Retinal pigment epithelial cell (primary cell): ENCODE measurements at regions not wholly inside any gene's neighbourhood (a gene's known extent, or its start where the extent isn't known, plus 50 kb on each side); places are given as distances from the start of the nearest gene placed in this dataset.

Source experiments
- DNase-seq: peaks from one replicate; pipeline ENCODE4 v3.0.0-alpha.2; 2010; ENCODE audit warnings: low read depth
- H3K4me3 ChIP-seq: 2 replicates; pipeline ENCODE4 v1.5.1; 2011; ENCODE audit warnings: mild to moderate bottlenecking, low read length, control low read depth, moderate library complexity
- CTCF ChIP-seq: conservative IDR thresholded peaks from 2 replicates; pipeline ENCODE4 v1.5.1; 2011; ENCODE audit warnings: low read depth, low read length, control low read depth, inconsistent platforms

- no peak for TF ChIP-seq CTCF
- DNase-seq: no peak
- H3K4me3 ChIP-seq: no peak overlapping the region
These were observed 89.0 kb upstream of the ARAP3 start for GRCh38 chr5:141771031-141771430.

GRCh38 chr5:141769671-141770070 is 87.6 kb upstream of the ARAP3 start:
- TF ChIP-seq CTCF: no peak
- no peak for DNase-seq
- no peak overlapping the region for H3K4me3 ChIP-seq

- DNase-seq: no peak
- H3K4me3 ChIP-seq: no peak overlapping the region
- TF ChIP-seq CTCF: no peak
These were observed 85.6 kb upstream of the ARAP3 start for GRCh38 chr5:141767671-141768070.

- DNase-seq: no peak
- TF ChIP-seq CTCF: no peak
- no peak overlapping the region for H3K4me3 ChIP-seq
These were observed 84.0 kb upstream of the ARAP3 start for GRCh38 chr5:141765896-141766551.

- H3K4me3 ChIP-seq: no peak overlapping the region
- DNase-seq: no peak
- no peak for TF ChIP-seq CTCF
These were observed 81.5 kb upstream of the ARAP3 start for GRCh38 chr5:141763541-141763940.

GRCh38 chr5:141762790-141763368 is 80.8 kb upstream of the ARAP3 start:
- no peak for TF ChIP-seq CTCF

GRCh38 chr5:141762316-141762715 is 80.3 kb upstream of the ARAP3 start:
- no peak for DNase-seq

More at GRCh38 chr5:141762790-141763368, 80.8 kb upstream of the ARAP3 start:
- no peak for DNase-seq
- H3K4me3 ChIP-seq: no peak overlapping the region

More at GRCh38 chr5:141762316-141762715, 80.3 kb upstream of the ARAP3 start:
- TF ChIP-seq CTCF: no peak
- no peak overlapping the region for H3K4me3 ChIP-seq
